HS-5 (cell line): ENCODE measurements at regions not wholly inside any gene's neighbourhood (a gene's known extent, or its start where the extent isn't known, plus 50 kb on each side); places are given as distances from the start of the nearest gene placed in this dataset.
A peak's percentile ranks its signal among the peaks of the same experiment; 100 is the strongest.
"Not testable (repeated sequence)": the region's sequence is repeated elsewhere in the genome, so short reads cannot be mapped to it uniquely, and the experiment has no call there.

ENCODE experiments used
- DNase-seq: peaks from one replicate; pipeline ENCODE4 v3.0.0-alpha.2; 2012; ENCODE audit warnings: low read depth

DNA sequence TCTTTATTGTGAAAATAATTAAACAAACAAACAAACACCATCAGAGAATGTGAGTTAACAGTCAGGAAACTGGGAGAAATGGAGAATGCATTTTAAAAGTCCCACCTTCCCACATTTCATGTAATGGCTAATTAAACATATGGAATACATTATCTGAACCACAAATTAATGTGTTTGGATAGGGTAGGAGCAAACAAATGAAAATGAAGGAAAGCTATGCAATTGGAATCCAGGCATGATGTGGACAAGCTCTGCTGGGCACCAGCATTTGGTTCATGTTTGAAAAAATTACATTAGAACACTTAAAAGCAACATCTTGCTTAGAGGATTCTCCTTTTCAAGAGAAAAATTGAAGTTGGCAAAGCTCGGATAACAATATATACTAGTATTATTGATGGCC lies 628.1 kb downstream of the LMO4 start:
- no peak for DNase-seq

DNA sequence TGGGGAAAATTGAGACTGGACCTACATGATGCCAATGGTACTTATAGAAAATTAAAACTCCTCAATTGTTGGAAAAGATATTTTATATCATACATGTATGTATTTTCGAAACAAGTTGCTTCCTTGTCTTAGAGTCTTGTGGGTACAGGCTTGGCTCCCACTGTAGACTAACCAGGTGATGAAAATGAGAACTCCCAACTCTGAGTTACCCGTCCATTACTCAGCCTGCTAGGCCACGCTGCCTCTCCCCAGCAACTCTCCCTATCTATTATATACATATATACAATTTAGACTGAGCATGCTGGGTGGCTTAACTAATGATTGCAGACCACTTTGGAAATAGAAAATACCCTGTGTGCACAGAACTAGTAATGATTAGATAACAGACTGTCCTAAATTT lies 628.7 kb downstream of the LMO4 start:
- no peak for DNase-seq

DNA sequence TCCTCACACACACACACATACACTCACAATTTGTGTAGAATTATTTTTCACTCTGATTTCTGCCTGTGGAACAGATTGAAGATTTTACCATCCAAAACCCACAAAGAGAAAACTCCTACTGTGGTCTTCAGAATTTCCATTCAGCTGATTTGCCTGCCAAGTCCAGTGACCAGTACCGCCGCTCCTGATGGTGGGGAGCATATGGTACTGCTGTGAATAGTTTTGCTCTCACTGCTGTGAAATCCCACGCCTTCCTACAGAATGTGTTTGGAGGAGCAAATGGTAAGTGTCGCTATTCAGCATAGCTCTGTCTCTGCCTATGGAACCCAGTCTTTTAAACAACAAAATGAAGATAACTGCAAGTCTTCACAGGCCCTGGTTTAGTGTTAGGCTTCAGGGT lies 629.5 kb downstream of the LMO4 start:
- no peak for DNase-seq

DNA sequence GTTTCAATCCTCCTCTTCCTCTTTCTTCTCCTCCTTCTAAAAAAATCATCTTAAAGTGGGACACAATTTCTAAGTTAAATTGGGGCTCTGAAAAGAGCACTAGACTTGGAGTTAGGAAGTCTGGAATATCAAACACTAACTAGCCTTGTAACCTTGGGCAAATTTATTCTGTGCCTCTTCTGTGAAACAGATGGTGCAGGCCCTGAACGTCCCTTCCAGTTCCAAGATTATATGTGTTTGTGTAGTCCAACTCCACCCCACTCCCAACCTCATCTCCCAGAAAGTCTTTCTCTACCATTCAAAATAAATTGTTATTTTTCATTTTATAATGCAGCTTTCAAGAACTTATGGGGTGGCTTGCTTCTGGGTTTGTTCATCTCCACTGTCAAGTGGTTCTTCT lies 630.0 kb downstream of the LMO4 start:
- no peak for DNase-seq

DNA sequence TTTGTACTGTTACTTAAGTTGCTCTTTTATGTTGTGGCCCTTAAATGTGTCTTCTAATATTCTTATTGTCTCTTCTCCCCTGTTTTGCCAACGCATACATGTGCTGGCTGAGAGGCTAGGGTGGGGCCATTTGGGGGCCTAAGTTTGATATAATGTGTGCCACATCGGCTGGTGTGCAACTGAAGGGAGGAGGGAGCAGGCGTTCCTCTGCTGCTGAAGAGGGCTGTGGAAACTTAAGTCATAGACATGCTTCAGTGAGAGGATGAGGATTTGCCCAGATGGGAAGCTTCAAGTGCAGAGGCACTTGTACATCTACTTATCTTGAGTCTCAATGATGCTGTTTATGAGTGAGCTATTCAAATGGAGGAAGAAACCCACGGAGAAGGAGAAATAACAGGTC lies 630.6 kb downstream of the LMO4 start:
- DNase-seq, result no peak

DNA sequence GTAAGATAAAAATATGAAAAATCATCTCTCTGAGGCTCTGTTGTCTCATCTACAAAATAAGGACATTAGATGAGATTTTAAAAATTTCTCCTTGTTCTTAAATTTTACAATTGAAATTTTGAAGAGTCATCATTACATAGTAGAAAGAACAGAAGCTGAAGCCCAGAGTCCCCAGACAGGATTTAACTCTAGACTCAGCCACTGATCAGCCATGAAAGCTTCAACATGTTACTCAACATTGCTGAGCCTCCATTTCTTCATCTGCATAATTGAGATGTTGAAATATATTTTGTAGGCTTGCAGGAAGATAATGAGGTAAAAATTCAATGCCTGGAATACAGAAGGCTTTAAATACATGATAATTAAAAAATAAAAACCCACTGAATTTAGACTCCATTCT lies 633.3 kb downstream of the LMO4 start:
- DNase-seq, result no peak

DNA sequence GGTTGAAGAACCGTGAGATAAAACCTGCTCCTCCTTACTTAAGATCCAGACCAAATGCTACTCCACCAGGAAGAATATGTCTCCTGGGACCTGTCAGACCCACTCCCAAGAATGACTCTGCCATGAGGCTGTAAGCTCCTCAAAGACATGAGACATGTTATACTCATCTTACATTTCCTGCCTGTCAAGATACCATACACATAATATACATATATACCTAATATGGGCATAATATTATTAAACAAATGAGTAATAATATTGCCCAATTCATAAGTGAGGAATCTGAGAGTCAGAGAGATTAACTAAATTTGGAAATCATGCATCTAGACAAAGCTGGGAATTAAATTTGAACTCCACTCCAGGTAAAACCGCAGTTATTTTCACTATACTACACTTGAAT lies 634.9 kb downstream of the LMO4 start:
- DNase-seq, result peak; percentile 69

DNA sequence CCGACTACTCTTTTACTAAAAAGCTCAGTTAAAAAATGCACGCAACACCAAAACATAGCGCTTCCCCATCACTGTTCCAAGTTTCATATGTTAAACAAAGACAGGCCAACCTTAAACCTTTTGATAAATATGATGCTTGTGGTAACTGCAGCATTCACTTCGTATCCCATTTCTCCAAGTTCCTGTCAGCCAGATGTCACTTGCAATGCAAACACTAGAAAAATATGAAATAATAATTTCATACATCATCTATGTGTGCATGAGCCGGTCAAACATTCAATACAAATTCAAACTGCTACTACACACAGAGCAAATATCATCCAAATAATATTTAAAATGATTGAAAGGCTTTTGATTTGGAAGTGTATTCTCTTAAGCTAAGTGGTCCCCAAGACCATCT lies 636.5 kb downstream of the LMO4 start:
- DNase-seq, result no peak

DNA sequence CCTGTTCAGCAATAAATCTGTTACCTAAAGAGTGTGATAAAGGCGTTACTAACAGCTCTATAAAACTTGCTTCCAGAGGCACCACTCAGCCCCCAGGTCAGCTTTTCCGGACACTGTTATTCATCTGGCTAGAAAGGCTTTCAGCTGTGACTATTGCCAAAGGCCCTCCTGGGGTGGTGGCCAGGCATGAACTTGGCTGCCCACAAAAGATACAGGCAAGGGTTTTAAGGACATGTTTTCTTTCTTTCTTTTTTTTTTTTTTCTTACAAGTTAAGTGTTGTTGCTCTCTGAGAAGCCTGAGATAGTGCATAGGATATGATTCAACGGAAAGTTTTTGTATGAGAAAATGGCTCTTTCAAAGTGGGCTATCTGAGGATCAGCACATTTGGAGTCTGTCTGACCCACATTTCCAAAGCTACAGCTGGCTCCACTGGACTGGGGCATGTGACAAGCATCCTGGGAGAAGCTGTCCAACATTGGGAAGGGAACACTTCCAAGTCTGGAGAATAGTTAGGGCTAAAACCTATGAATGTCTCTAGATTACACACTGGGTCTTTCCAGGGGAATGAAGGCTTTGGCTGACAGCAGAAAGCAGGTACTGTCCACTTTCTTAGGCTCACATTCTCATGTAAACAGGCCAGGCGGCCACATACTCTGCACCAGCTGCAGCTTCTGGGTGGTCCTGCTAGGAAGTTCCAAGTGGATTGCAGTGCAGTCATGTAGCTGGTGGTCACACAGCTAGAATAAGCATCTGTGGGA lies 639.7 kb downstream of the LMO4 start:
- no peak for DNase-seq

DNA sequence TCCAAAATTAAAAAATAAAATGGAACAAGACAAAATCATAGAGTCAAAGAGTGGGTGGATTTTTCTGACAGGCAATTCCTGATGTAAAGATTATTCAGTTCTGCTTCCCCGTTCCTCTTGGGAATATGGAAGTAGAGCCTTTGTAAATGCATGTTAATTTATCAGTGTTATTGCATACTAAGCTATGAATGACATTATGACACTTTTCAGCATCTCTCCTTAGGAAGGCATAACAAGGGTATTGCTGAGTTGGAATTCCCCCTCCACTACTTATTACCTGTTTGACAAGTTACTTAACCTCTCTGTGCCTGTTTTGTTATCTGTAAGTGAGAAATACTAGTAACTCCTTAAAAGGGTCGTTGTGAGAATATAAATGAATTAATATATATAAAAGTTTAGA lies 640.4 kb downstream of the LMO4 start:
- no peak for DNase-seq

DNA sequence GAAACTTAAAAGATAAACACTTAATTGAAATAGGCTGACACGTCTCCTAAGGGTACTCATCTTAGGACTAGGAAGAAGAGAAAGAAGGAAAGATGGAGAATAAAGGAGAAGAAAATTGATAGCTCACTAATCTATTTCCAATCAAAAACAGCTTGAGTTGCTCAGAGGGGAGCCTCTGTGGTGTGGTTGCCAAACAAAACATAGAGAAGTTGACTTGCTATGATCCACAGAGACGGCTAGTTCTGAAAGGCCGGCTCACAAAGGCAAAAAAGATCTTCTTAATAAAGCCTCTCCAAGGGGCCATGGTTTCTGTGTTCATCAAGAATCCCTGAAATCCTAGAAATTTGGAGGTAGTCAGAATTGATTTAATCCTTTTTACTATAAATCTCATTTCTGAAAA lies 644.1 kb downstream of the LMO4 start:
- DNase-seq, result no peak

DNA sequence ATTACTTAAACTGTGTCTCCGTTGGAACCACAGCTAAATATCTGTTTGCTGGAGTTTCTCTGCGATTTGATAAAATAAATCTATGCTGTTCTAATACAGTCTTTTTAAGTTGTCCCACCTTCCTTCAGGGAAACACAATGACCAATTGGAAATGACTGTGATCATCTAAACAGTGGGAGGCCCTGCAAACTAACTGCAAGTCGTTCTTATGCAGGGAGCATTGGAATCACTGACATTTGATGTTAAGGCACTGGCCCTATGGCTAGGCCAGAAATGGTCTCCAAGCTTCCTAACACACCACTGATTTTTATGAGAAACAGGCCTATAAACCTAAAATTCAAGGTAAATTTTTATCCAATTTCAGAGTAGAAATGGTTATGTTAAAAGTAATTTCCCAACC lies 645.2 kb downstream of the LMO4 start:
- DNase-seq, result no peak

DNA sequence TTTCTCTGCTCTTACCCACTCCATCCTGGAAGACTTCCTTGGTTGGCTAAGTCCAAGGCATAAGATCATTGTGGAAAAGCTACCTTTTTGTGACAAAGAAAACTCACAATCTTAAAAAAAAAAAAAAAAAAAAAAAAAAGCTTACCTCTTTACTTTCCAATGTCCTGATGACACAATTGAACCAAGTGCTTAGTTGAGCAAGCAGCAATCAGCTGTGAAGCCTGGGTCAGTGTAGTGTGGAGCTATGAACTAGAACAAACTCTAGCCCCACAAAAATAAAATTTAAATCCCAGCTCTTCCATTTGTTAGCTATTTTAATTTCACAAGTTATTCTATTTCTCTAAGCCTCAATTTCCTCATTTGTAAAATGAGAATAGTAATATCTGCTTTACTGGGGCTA lies 647.6 kb downstream of the LMO4 start:
- no peak for DNase-seq

DNA sequence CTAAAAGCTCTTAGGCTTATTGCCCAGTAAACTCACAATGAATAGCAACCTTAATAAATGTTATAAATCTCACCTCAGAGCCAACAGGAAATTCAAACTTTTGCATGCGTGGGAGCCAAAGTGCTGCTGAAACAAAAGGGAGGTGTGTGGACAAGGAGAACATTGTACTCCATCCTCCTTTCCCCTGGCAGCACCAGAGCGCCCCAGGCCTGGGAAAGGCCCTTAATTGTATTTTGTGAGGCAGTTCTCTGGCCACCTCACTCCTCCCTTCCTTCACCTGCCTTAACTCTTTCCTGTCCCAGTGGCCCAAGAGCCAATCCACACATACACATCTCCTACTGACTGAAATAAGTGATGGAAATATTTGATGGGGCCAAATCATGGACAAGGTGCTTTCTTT lies 648.5 kb downstream of the LMO4 start:
- DNase-seq, result no peak

DNA sequence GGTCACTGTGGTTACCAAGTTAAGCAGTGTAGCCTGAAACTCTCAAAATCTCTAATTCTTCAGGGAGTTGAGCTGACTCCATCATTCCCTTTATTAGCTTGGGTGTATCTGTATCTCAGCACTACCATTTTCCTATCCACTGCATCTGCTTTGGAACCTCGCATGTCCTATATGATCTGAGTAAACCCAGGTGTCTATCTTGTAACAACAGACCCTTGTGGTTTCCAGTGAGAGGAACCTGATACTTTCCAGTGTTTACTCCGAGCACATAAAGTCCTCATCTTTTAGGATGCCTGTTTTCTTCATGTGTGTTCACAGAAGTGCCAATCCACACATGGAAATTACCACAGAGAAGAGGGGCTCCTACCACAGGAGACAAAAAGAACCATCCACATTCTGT lies 650.4 kb downstream of the LMO4 start:
- DNase-seq, result no peak

DNA sequence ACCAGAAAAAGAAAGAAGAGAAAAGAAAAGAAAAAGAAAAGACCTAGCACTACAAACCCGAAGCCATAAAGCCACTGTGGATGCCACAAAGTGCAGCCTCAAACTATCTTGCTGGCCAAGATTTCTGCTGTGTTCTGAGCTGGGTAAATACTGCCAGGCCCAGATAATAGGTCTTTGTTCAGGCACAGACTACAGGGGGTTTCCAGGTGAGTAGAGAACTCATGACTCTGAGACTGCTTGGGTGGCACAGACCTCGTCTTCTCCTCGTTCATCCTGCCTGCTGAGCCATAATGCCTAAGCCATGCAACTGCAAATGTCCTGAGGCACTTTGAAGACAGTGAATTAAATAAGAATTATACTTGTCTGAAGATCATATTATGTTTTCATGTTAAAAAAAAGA lies 651.8 kb downstream of the LMO4 start:
- DNase-seq, result no peak

DNA sequence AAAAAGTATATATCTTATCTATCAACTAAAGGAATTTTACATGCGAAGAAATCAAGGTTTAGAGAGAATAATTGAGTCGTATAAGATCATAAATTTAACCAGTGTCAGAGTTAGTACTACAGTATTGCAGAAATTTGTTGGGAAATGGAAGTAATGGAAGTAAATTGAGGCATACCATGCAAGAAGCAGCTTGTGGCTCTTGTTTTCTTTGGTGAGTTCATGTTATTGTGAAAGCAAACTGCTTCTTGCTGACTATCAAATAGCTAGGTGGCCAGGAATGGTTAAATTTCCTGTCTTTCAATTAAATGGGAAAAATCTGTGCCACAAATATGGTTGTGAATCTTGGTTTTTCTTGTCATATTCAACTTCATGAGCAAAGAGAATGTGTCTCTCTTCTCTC lies 652.7 kb downstream of the LMO4 start:
- DNase-seq, result no peak

DNA sequence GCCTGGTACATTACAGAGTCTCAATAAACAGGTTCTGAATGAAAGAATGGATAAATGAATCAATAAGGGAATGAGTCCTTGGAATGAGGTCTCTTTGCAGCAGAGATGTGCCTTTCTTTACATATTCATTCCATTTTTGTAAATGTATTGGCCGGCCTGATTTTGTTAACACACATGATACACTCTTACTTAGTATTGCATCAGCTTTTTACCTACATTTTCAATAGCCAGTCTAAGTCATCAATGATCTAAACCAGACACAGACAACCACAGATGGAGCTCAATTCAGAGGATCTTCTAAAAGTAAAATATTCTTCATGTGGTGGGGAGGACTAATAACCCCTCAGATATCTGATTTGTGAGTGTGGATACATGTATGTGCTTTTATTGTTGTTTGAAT lies 653.1 kb downstream of the LMO4 start:
- no peak for DNase-seq

DNA sequence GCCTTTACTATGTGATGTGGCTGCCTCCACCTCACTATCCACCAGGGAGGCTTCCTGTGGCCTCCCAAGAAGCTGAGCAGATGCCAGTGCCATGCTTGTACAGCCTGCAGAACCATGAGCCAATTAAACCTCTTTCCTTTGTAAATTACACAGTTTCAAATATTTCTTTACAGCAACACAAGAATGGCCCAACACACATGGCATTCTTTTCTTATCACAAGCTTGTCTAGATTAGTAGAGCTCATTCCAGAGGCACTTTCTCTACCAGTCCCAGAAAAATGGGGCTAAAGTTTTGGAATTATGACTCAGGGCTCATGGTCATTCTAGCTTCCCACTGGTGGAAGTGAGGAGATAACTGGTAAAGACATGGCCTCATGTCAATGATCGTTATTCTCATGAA lies 655.2 kb downstream of the LMO4 start:
- no peak for DNase-seq

DNA sequence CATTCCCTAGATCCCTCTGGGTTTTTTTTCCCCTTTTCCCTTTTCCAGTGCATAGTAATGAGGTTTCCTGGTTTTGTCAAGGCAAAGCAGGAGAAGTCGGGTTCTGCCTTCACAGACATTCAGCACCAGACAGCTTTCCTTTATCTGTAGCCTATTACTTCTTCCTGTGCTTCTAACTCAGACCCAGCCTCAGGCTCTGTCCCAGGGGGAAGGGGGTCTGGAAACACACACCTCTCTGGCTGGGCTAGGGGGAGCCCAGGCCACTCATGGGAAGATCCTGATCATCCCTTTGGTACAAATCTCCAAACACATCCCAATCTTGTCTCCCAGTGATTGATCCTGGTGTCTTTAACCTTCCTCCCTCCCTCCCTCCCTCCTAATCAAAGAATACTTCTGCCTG lies 656.4 kb downstream of the LMO4 start:
- DNase-seq, result no peak

DNA sequence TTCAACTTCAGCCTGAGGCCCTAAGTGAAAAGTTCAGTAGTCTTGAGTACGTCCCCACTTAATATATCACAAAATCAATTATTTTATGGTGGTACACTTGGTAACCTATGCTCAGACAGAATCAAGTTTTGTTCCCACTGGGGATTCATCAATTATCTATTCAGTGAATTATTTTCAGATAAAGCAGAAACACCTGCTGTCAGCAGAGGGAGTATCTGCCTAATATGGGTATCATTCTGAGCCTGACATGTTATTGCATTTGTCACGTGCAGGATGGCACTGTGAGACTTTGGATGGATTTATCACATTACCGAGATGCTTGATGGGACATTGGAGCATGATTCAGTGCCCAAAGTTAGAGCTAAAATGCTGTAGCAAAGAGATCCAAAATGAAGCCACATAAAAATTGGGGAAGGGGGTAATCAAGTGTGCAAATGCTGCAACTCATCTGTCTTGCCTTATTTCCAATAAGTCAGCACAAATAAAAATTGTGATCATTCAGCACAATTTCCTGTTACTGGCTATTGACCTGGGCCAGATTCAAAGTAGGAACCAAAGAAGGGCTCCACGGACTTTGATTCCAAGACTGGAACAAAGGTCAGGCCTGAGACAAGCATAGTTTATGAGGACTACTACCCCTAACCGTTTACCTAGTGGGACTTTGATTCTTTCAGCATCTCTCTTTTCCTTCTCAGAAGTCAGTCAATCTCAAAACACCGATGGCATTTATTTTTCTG lies 657.6 kb downstream of the LMO4 start:
- DNase-seq, result no peak

DNA sequence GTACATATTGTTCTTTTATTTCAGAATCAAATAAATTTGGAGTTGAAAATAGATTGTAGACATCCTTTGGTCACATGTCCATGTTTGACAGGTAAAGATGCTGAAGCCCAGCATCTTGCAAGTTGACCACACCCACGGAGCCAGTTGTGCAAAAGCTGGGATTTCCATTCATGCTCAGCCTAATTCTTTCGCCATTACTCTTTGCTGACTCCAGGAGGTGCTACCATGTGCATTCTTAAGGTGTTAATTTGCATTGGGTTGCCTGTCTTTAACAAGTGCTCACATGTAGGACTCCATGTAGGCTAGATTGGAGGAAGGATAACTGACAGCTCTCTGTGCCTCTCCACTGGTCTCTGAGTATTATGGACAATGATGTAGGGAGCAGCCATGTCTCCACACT lies 660.7 kb downstream of the LMO4 start:
- DNase-seq, result no peak

DNA sequence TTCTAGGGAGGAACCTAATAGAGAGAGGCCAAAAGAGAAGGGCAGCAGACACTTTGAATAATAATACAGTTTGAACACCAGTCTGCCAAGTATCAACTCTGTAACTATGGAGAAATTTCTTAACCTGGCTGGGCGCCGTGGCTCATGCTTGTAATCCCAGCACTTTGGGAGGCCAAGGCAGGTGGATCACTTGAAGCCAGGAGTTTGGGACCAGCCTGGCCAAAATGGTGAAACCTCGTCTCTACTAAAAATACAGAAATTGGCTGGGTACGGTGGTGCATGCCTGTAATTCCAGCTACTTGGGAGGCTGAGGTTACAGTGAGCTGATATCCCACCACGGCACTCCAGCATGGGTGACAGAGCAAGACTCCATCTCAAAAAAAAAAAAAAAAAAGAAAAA lies 663.9 kb downstream of the LMO4 start:
- not testable (repeated sequence) for DNase-seq

DNA sequence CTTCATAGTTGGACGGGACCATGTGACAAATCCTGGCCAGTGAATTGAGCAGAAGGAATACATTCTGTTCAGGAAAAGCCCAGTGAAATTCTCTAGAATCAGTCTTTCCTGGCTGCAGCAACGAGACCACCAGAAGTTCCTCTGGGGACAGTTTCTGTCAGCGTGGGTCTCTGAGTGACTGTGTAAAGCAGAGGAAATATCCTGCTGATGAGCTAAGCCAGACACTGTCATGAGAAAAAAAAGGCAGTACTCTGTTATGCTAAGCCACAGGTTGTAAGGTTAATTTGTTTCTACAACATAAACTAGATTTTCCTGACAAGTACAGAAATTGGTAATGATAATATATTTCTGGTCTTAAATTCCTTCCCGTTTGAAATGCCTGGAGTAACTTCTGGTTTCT lies 664.4 kb downstream of the LMO4 start:
- DNase-seq, result no peak
